ENCODE measurements at regions not wholly inside any gene's neighbourhood (a gene's known extent, or its start where the extent isn't known, plus 50 kb on each side); places are given as distances from the start of the nearest gene placed in this dataset.

- no peak for TF ChIP-seq ZNF462 (CRISPR knock-in tag; IDR thresholded peaks at IDR 0.05)
- no peak for TF ChIP-seq JUNB (IDR thresholded peaks at IDR 0.05; ENCODE audit: unreplicated experiment)
- TF ChIP-seq CREB1 (CRISPR knock-in tag; IDR thresholded peaks at IDR 0.05; ENCODE audit: low read depth): no peak
- no peak for TF ChIP-seq POLR2AphosphoS5 (IDR thresholded peaks at IDR 0.05; ENCODE audit: low read depth)
- TF ChIP-seq EZH2phosphoT487 (IDR thresholded peaks at IDR 0.05; ENCODE audit: unreplicated experiment): no peak
- TF ChIP-seq ZNF331 (CRISPR knock-in tag; IDR thresholded peaks at IDR 0.05; ENCODE audit: low read depth): no peak
- no peak for TF ChIP-seq STAT1 (IDR thresholded peaks at IDR 0.05; ENCODE audit: unreplicated experiment)
- no peak for TF ChIP-seq NANOG (IDR thresholded peaks at IDR 0.05; ENCODE audit: borderline replicate concordance)
- TF ChIP-seq ETS1 (IDR thresholded peaks at IDR 0.05): no peak
Observed at GRCh38 chr5:36766981-36767380, 109.6 kb upstream of the NIPBL start (continued).

- Mint-ChIP-seq H3K36me3 (ENCODE audit: low read depth) (peaks cover 6% of the 10 kb centered on the region; the same call in 2 of the 3 replicates), H3K27ac (no peak overlapping the region), H3K9me3 (peaks cover 5% of the 10 kb centered on the region; the same call in 2 of the 3 replicates), H3K4me1 (0 out of 3 replicates have a peak, but pooled peaks cover 3% of the 10 kb centered on the region), H3K4me3 (no peak overlapping the region), H3K27me3 (ENCODE audit: insufficient read depth, low read depth, poor library complexity) (no peaks in the 10 kb centered on the region)
- H3K4me3 ChIP-seq: no peak overlapping the region
- no peaks in the 10 kb centered on the region for H3K36me3 ChIP-seq (ENCODE audit: insufficient read depth)
- H3K79me2 ChIP-seq (replicated peaks; ENCODE audit: insufficient read depth): no peaks in the 10 kb centered on the region
- no peak overlapping the region for H3K27ac ChIP-seq (ENCODE audit: low read depth)
- ATAC-seq (peak; percentile 70), DNase-seq (ENCODE audit: low spot score) (peak; percentile 31)
- no peaks in the 10 kb centered on the region for H3K4me1 ChIP-seq (ENCODE audit: insufficient read depth)
- no peaks in the 10 kb centered on the region for H4K20me1 ChIP-seq (replicated peaks; ENCODE audit: insufficient read depth)
- peaks cover 4% of the 10 kb centered on the region; the same call in 1 of the 2 replicates for H3K9me2 ChIP-seq (ENCODE audit: insufficient read depth)
- TF ChIP-seq CTCF (conservative IDR thresholded peaks at IDR 0.05; ENCODE audit: low read depth in 2 of 2): no peak
- no peak for TF ChIP-seq STAT1 (IDR thresholded peaks at IDR 0.05; ENCODE audit: unreplicated experiment)
- no peak for TF ChIP-seq ETS1 (IDR thresholded peaks at IDR 0.05)
- no peak for TF ChIP-seq EZH2phosphoT487 (IDR thresholded peaks at IDR 0.05; ENCODE audit: unreplicated experiment)
- TF ChIP-seq ZNF114 (CRISPR knock-in tag; IDR thresholded peaks at IDR 0.05): no peak
- H2AFZ ChIP-seq: 0 out of 2 replicates have a peak overlapping the region, but pooled peaks have one; percentile 21
- H3F3A ChIP-seq (replicated peaks; ENCODE audit: low read depth): no peaks in the 10 kb centered on the region
- H3K4me2 ChIP-seq: no peak overlapping the region
- H3K27me3 ChIP-seq (ENCODE audit: insufficient read depth): no peaks in the 10 kb centered on the region
Observed at GRCh38 chr5:36768450-36768849, 108.1 kb upstream of the NIPBL start.
